ENCODE measurements at regions not wholly inside any gene's neighbourhood (a gene's known extent, or its start where the extent isn't known, plus 50 kb on each side); places are given as distances from the start of the nearest gene placed in this dataset.

DNA sequence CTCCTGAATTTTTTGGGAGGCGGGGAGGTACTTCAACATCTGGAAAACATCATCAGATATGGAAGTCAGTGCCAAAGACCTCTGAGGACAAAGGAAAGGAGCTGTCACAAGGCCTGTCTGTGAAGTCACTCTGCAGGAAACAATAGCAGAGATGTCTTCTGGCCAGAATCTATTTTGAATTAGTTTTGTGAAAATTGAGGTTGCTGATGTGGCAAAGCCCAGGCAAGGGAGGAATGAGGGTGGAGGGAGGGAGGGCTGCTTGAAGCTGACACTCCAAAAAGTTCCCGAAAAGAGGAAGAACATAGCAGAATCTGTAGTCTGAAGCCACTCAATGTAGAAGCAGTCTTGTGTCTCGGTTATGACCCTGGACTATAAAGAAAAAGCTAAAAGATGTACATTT is 151.1 kb upstream of the LHCGR start:
- TF ChIP-seq, protein P1, sequence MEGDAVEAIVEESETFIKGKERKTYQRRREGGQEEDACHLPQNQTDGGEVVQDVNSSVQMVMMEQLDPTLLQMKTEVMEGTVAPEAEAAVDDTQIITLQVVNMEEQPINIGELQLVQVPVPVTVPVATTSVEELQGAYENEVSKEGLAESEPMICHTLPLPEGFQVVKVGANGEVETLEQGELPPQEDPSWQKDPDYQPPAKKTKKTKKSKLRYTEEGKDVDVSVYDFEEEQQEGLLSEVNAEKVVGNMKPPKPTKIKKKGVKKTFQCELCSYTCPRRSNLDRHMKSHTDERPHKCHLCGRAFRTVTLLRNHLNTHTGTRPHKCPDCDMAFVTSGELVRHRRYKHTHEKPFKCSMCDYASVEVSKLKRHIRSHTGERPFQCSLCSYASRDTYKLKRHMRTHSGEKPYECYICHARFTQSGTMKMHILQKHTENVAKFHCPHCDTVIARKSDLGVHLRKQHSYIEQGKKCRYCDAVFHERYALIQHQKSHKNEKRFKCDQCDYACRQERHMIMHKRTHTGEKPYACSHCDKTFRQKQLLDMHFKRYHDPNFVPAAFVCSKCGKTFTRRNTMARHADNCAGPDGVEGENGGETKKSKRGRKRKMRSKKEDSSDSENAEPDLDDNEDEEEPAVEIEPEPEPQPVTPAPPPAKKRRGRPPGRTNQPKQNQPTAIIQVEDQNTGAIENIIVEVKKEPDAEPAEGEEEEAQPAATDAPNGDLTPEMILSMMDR (IDR thresholded peaks at IDR 0.05 in 4 of 5, conservative IDR thresholded peaks at IDR 0.05 in 1 of 5) = no peak
- TF ChIP-seq POLR2A (IDR thresholded peaks at IDR 0.05) = no peak

Data from gastrocnemius medialis (tissue), 4 donors.